HL-60 (cell line): ENCODE measurements at regions not wholly inside any gene's neighbourhood (a gene's known extent, or its start where the extent isn't known, plus 50 kb on each side); places are given as distances from the start of the nearest gene placed in this dataset.

Experiments used
- POLR2AphosphoS5 ChIP-seq: IDR thresholded peaks from 2 replicates; pipeline ENCODE4 v1.6.1; 2012; ENCODE audit warnings: low read depth
- TF ChIP-seq, protein P1 (sequence below): IDR thresholded peaks from one replicate; pipeline ENCODE4 v1.5.1; 2011; ENCODE audit warnings: low read length, control low read depth, inconsistent platforms; ENCODE audit not compliant: insufficient read depth

GRCh38 chr2:155363349-155363888, 664.9 kb downstream of the KCNJ3 start:
- no peak for TF ChIP-seq POLR2AphosphoS5
- TF ChIP-seq, protein P1, sequence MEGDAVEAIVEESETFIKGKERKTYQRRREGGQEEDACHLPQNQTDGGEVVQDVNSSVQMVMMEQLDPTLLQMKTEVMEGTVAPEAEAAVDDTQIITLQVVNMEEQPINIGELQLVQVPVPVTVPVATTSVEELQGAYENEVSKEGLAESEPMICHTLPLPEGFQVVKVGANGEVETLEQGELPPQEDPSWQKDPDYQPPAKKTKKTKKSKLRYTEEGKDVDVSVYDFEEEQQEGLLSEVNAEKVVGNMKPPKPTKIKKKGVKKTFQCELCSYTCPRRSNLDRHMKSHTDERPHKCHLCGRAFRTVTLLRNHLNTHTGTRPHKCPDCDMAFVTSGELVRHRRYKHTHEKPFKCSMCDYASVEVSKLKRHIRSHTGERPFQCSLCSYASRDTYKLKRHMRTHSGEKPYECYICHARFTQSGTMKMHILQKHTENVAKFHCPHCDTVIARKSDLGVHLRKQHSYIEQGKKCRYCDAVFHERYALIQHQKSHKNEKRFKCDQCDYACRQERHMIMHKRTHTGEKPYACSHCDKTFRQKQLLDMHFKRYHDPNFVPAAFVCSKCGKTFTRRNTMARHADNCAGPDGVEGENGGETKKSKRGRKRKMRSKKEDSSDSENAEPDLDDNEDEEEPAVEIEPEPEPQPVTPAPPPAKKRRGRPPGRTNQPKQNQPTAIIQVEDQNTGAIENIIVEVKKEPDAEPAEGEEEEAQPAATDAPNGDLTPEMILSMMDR: no peak
